ENCODE measurements at regions not wholly inside any gene's neighbourhood (a gene's known extent, or its start where the extent isn't known, plus 50 kb on each side); places are given as distances from the start of the nearest gene placed in this dataset.
A peak's percentile ranks its signal among the peaks of the same experiment; 100 is the strongest.

DNA sequence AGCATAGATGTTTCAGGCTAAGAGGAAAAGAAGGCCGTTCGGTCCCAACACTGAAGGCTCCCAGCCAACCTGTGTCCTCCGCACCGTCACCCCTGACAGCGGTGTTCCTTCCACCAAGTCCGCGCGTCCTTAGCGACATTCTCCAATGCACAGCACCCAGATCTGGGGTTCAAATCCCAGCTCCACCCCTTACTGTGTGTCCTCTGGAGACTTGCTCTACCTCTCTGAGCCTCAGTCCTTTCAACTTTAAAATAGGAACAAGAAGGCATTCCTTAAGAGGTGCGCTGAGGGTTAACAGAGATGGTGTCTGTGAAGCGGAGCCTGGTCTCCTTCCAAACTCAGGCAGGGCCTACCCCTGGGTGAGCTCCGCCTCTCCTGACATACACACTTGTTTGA, 224.0 kb downstream of the MN1 start:
- H3K27ac ChIP-seq, result peak overlapping the region in 1 of 4 donors; percentile 35

GRCh38 chr22:27578937-27579617, 222.5 kb downstream of the MN1 start:
- Histone ChIP-seq H3K27me3 (no peaks in the 10 kb centered on the region), H3K4me1 (no peaks in the 10 kb centered on the region), H3K27ac (no peak overlapping the region), H3K36me3 (no peaks in the 10 kb centered on the region), H3K4me3 (no peak overlapping the region), H3K9me3 (no peaks in the 10 kb centered on the region)
- no peak for TF ChIP-seq POLR2A (IDR thresholded peaks at IDR 0.05)
- no peak for DNase-seq

More for the DNA sequence above, 224.0 kb downstream of the MN1 start:
- Histone ChIP-seq H3K36me3 (no peaks in the 10 kb centered on the region), H3K27me3 (no peaks in the 10 kb centered on the region), H3K4me1 (no peaks in the 10 kb centered on the region), H3K9me3 (no peaks in the 10 kb centered on the region), H3K4me3 (no peak overlapping the region)
- no peak for DNase-seq
- no peak for TF ChIP-seq POLR2A (IDR thresholded peaks at IDR 0.05)
- TF ChIP-seq, protein P1, sequence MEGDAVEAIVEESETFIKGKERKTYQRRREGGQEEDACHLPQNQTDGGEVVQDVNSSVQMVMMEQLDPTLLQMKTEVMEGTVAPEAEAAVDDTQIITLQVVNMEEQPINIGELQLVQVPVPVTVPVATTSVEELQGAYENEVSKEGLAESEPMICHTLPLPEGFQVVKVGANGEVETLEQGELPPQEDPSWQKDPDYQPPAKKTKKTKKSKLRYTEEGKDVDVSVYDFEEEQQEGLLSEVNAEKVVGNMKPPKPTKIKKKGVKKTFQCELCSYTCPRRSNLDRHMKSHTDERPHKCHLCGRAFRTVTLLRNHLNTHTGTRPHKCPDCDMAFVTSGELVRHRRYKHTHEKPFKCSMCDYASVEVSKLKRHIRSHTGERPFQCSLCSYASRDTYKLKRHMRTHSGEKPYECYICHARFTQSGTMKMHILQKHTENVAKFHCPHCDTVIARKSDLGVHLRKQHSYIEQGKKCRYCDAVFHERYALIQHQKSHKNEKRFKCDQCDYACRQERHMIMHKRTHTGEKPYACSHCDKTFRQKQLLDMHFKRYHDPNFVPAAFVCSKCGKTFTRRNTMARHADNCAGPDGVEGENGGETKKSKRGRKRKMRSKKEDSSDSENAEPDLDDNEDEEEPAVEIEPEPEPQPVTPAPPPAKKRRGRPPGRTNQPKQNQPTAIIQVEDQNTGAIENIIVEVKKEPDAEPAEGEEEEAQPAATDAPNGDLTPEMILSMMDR (IDR thresholded peaks at IDR 0.05), result no peak

GRCh38 chr22:27580311-27580897, 221.2 kb downstream of the MN1 start:
- DNase-seq, result no peak
- Histone ChIP-seq H3K9me3 (no peaks in the 10 kb centered on the region), H3K36me3 (no peaks in the 10 kb centered on the region), H3K27ac (no peak overlapping the region), H3K4me3 (no peak overlapping the region), H3K27me3 (no peaks in the 10 kb centered on the region), H3K4me1 (no peaks in the 10 kb centered on the region)
- no peak for TF ChIP-seq POLR2A (IDR thresholded peaks at IDR 0.05)
- TF ChIP-seq, protein P1 (IDR thresholded peaks at IDR 0.05), result no peak

- no peaks in the 10 kb centered on the region for H3K27me3 ChIP-seq
- no peak overlapping the region for H3K4me3 ChIP-seq
- no peaks in the 10 kb centered on the region for H3K36me3 ChIP-seq
- H3K9me3 ChIP-seq, result no peaks in the 10 kb centered on the region
- TF ChIP-seq, protein P1 (IDR thresholded peaks at IDR 0.05), result no peak
- TF ChIP-seq POLR2A (IDR thresholded peaks at IDR 0.05), result no peak
- no peaks in the 10 kb centered on the region for H3K4me1 ChIP-seq
- DNase-seq, result no peak
- peak overlapping the region in 1 of 4 donors; percentile 37 for H3K27ac ChIP-seq
Observed at GRCh38 chr22:27581236-27581635, 220.3 kb downstream of the MN1 start.

GRCh38 chr22:27581688-27582087, 219.9 kb downstream of the MN1 start:
- no peak overlapping the region for H3K4me3 ChIP-seq
- no peaks in the 10 kb centered on the region for H3K27me3 ChIP-seq
- TF ChIP-seq, protein P1 (IDR thresholded peaks at IDR 0.05), result no peak
- TF ChIP-seq POLR2A (IDR thresholded peaks at IDR 0.05), result no peak
- H3K27ac ChIP-seq, result peak overlapping the region in 1 of 4 donors; percentile 37
- DNase-seq, result peak; percentile 25 to 76 (median 60)
- no peaks in the 10 kb centered on the region for H3K36me3 ChIP-seq
- H3K4me1 ChIP-seq, result no peaks in the 10 kb centered on the region
- H3K9me3 ChIP-seq, result no peaks in the 10 kb centered on the region

GRCh38 chr22:27583856-27584255, 217.7 kb downstream of the MN1 start:
- Histone ChIP-seq H3K27ac (no peak overlapping the region), H3K4me1 (no peaks in the 10 kb centered on the region), H3K27me3 (no peaks in the 10 kb centered on the region), H3K9me3 (no peaks in the 10 kb centered on the region), H3K36me3 (no peaks in the 10 kb centered on the region), H3K4me3 (no peak overlapping the region)
- DNase-seq, result no peak
- TF ChIP-seq, protein P1 (IDR thresholded peaks at IDR 0.05), result no peak
- no peak for TF ChIP-seq POLR2A (IDR thresholded peaks at IDR 0.05)

Measured in Peyer's patch (tissue), 4 donors.